Mesendoderm (in vitro differentiated cells): ENCODE measurements at regions not wholly inside any gene's neighbourhood (a gene's known extent, or its start where the extent isn't known, plus 50 kb on each side); places are given as distances from the start of the nearest gene placed in this dataset.

Source experiments
- DNase-seq: peaks from one replicate; pipeline ENCODE4 v3.0.0; 2013
- H2AK5ac ChIP-seq: 2 replicates; pipeline ENCODE4 v1.6.1; 2013; ENCODE audit warnings: low read length, inconsistent platforms
- H2BK120ac ChIP-seq: 2 replicates; pipeline ENCODE4 v1.6.1; 2013; ENCODE audit warnings: low read depth, mild to moderate bottlenecking, low read length, moderate library complexity, mixed read lengths
- H2BK15ac ChIP-seq: replicated peaks from 2 replicates; pipeline ENCODE4 v1.6.1; 2013; ENCODE audit warnings: low read depth, mild to moderate bottlenecking, moderate library complexity
- H2BK5ac ChIP-seq: 2 replicates; pipeline ENCODE4 v1.6.1; 2013; ENCODE audit warnings: low read length, inconsistent platforms
- H3K18ac ChIP-seq: 2 replicates; pipeline ENCODE4 v1.6.1; 2013; ENCODE audit warnings: mild to moderate bottlenecking, low read length, mixed read lengths
- H3K23ac ChIP-seq: one replicate; pipeline ENCODE4 v1.6.1; 2013; ENCODE audit warnings: low read length
- H3K27ac ChIP-seq: 2 replicates; pipeline ENCODE4 v1.5.1; 2013; ENCODE audit warnings: low read depth, mild to moderate bottlenecking, inconsistent platforms, low read length, moderate library complexity
- H3K27me3 ChIP-seq: 2 replicates; pipeline ENCODE4 v1.6.1; 2013; ENCODE audit warnings: low read length, control low read depth, mild to moderate bottlenecking, inconsistent platforms; ENCODE audit not compliant: insufficient read depth, poor library complexity
- H3K36me3 ChIP-seq: 2 replicates; pipeline ENCODE4 v1.6.1; 2013; ENCODE audit warnings: low read length, inconsistent platforms; ENCODE audit not compliant: control insufficient read depth, insufficient read depth
- H3K4ac ChIP-seq: one replicate; pipeline ENCODE4 v1.6.1; 2013; ENCODE audit warnings: low read depth, mild to moderate bottlenecking, low read length, moderate library complexity
- H3K4me1 ChIP-seq: 2 replicates; pipeline ENCODE4 v1.6.1; 2013; ENCODE audit warnings: low read depth, low read length, inconsistent platforms; ENCODE audit not compliant: control insufficient read depth
- H3K4me2 ChIP-seq: 2 replicates; pipeline ENCODE4 v1.6.1; 2013; ENCODE audit warnings: low read length
- H3K4me3 ChIP-seq: 2 replicates; pipeline ENCODE4 v1.5.1; 2013; ENCODE audit warnings: mild to moderate bottlenecking, low read length
- H3K56ac ChIP-seq: one replicate; pipeline ENCODE4 v1.6.1; 2013; ENCODE audit warnings: low read length
- H3K79me1 ChIP-seq: 2 replicates; pipeline ENCODE4 v1.6.1; 2013; ENCODE audit warnings: low read length, inconsistent platforms
- H3K79me2 ChIP-seq: 2 replicates; pipeline ENCODE4 v1.6.1; 2013; ENCODE audit warnings: mild to moderate bottlenecking, low read length; ENCODE audit not compliant: control insufficient read depth, insufficient read depth
- H3K9ac ChIP-seq: 2 replicates; pipeline ENCODE4 v1.6.1; 2013; ENCODE audit warnings: low read length, inconsistent platforms
- H4K5ac ChIP-seq: one replicate; pipeline ENCODE4 v1.6.1; 2013; ENCODE audit warnings: low read length
- H4K8ac ChIP-seq: one replicate; pipeline ENCODE4 v1.6.1; 2013; ENCODE audit warnings: low read depth, mild to moderate bottlenecking, control low read depth, low read length, moderate library complexity
- WGBS: extraction: QIAGEN DNeasy Blood & Tissue Kit; methylation state at CpG from one replicate; pipeline ENCODE4 v1.1.7; 2013; ENCODE audit warnings: low lambda C conversion rate, missing lambda C conversion rate; ENCODE audit not compliant: insufficient coverage; ENCODE audit errors: extremely low coverage; 5-methylcytosine and 5-hydroxymethylcytosine counted together

DNA sequence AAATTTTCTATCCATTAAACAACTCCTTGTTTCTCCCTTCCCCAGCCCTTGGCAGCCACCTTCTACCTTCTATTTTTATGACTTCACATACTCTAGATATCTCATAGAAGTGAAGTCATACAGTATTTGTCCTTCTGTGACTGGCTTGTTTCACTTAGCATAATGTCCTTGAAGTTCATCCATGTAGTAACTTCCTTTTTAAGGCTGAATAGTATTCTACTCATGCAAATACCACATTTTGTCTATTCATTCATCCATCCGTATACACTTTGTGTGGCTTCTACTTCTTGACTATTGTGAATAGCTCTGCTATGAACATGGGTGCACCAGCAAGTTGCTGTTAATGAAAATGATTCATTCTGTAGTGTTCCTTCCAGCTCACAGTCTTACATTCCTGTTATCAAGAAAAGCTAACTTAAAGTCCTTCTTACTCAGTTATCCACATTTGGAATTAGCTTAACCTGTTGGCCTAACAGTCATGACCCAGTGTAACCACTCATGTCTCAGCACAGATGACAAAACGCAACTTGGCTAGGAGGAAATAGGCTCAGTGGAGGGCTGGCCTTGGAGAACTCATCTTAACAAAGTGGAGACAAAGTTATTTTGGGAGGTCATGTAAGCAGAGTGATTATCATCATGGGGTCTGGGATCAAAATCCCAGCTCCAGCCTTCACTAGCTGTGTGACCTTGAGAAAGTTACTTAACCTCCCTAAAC, 129.7 kb upstream of the MAP3K1 start:
- no peak overlapping the region for H3K27ac ChIP-seq
- WGBS: no CpG with 5 or more reads among the region's 2 CpGs
- DNase-seq: no peak

DNA sequence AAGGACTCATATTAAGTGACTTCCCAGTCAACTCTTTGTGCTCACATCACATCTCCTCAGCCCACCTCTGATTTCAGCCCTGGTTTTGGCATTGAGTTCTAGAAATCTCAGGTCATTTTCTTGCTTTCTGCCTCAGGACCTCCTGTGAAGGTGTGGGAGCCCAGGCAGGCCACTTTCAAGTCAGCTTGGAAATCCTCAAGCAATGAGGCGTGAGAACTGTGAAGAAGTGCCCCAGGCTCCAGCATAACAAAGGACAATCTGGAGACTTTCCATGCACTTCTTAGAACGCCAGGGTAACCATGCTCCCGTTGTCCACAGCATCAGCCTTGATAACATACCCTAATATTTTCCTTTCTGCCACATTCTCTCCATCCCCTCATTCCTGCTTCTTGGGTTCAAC, 131.2 kb upstream of the MAP3K1 start:
- no peak overlapping the region for H3K23ac ChIP-seq
- no peak overlapping the region for H3K9ac ChIP-seq
- no peak overlapping the region for H2BK120ac ChIP-seq
- H3K27ac ChIP-seq: no peak overlapping the region
- no peak overlapping the region for H3K4me3 ChIP-seq
- no peak overlapping the region for H2AK5ac ChIP-seq
- H3K27me3 ChIP-seq: no peaks in the 10 kb centered on the region
- no peaks in the 10 kb centered on the region for H3K4me1 ChIP-seq
- no peak overlapping the region for H2BK15ac ChIP-seq
- H3K4ac ChIP-seq: no peak overlapping the region
- DNase-seq: peak; percentile 68
- H3K18ac ChIP-seq: no peak overlapping the region
- no peaks in the 10 kb centered on the region for H3K79me2 ChIP-seq
- H3K36me3 ChIP-seq: no peaks in the 10 kb centered on the region
- H3K4me2 ChIP-seq: no peak overlapping the region
- H4K5ac ChIP-seq: no peak overlapping the region
- no peak overlapping the region for H3K56ac ChIP-seq
- H2BK5ac ChIP-seq: no peak overlapping the region
- no CpG with 5 or more reads among the region's 3 CpGs for whole genome bisulfite sequencing
- no peak overlapping the region for H4K8ac ChIP-seq
- H3K79me1 ChIP-seq: no peaks in the 10 kb centered on the region

More for the DNA sequence above, 129.7 kb upstream of the MAP3K1 start:
- H3K56ac ChIP-seq: no peak overlapping the region
- no peaks in the 10 kb centered on the region for H3K79me2 ChIP-seq
- no peak overlapping the region for H2BK15ac ChIP-seq
- H3K18ac ChIP-seq: no peak overlapping the region
- no peak overlapping the region for H3K4me2 ChIP-seq
- H3K4me1 ChIP-seq: no peaks in the 10 kb centered on the region
- no peak overlapping the region for H3K4ac ChIP-seq
- no peaks in the 10 kb centered on the region for H3K36me3 ChIP-seq
- no peak overlapping the region for H3K9ac ChIP-seq
- H2AK5ac ChIP-seq: peak overlapping the region; percentile 40
- H4K8ac ChIP-seq: no peak overlapping the region
- no peak overlapping the region for H2BK5ac ChIP-seq
- H3K27me3 ChIP-seq: peaks cover 3% of the 10 kb centered on the region
- H4K5ac ChIP-seq: no peak overlapping the region
- no peaks in the 10 kb centered on the region for H3K79me1 ChIP-seq
- H2BK120ac ChIP-seq: no peak overlapping the region
- H3K4me3 ChIP-seq: no peak overlapping the region
- no peak overlapping the region for H3K23ac ChIP-seq

DNA sequence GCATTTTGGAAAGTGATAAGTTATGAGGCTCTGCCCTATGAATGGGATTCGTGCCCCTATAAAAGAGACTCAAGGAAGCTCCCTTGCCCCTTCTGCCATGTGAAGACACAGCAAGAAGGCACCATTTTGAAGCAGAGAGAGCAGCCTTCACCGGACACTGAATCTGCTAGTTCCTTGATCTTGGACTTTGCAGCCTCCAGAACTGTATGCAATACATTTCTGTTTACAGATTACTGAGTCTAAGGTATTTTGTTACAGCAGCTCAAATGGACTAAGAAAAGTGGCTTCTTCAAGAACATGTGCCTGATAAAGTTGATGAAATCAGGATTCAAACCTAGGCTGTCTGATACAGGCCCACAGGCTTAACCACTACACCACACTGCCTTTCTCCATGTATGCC, 131.6 kb upstream of the MAP3K1 start:
- no peak overlapping the region for H2BK5ac ChIP-seq
- H2BK120ac ChIP-seq: no peak overlapping the region
- no CpG with 5 or more reads among the region's 2 CpGs for WGBS
- no peak overlapping the region for H3K27ac ChIP-seq
- no peak overlapping the region for H2AK5ac ChIP-seq
- H2BK15ac ChIP-seq: no peak overlapping the region
- no peak overlapping the region for H3K56ac ChIP-seq
- H3K4me1 ChIP-seq: no peaks in the 10 kb centered on the region
- no peaks in the 10 kb centered on the region for H3K79me1 ChIP-seq
- no peak overlapping the region for H3K4me3 ChIP-seq
- no peak for DNase-seq
- no peak overlapping the region for H3K4me2 ChIP-seq
- no peak overlapping the region for H3K9ac ChIP-seq
- no peak overlapping the region for H3K4ac ChIP-seq
- H3K23ac ChIP-seq: no peak overlapping the region
- no peaks in the 10 kb centered on the region for H3K27me3 ChIP-seq
- no peaks in the 10 kb centered on the region for H3K79me2 ChIP-seq
- no peaks in the 10 kb centered on the region for H3K36me3 ChIP-seq
- no peak overlapping the region for H4K8ac ChIP-seq
- no peak overlapping the region for H3K18ac ChIP-seq
- no peak overlapping the region for H4K5ac ChIP-seq

DNA sequence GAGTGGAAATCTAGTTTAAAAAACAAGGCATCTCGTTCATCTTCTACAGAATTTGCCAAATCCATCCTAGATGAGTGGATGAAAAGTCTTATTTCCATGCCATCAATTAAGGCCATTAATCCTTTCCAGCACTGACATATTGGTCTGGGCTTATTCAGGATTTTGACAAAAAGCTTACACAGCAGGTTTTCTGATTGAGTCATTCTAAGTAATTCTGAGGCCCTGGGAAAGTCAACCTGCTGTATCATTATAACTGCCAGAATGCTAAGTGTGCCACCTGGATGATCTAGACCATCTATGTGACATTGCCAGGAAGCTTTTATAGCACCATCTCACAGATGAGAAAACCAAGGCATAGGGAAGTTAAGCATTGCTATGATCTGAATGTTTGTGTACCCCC, 132.1 kb upstream of the MAP3K1 start:
- Histone ChIP-seq H3K27ac (no peak overlapping the region), H3K18ac (no peak overlapping the region), H2BK15ac (no peak overlapping the region), H3K23ac (no peak overlapping the region), H2BK5ac (no peak overlapping the region), H3K9ac (no peak overlapping the region), H3K4me2 (no peak overlapping the region), H4K8ac (no peak overlapping the region), H2BK120ac (no peak overlapping the region), H3K56ac (no peak overlapping the region), H3K79me1 (no peaks in the 10 kb centered on the region), H4K5ac (no peak overlapping the region), H3K4ac (no peak overlapping the region), H3K4me3 (no peak overlapping the region), H3K4me1 (no peaks in the 10 kb centered on the region), H3K27me3 (no peaks in the 10 kb centered on the region), H2AK5ac (no peak overlapping the region), H3K36me3 (no peaks in the 10 kb centered on the region), H3K79me2 (no peaks in the 10 kb centered on the region)
- WGBS: no CpG with 5 or more reads among the region's 1 CpG
- no peak for DNase-seq

DNA sequence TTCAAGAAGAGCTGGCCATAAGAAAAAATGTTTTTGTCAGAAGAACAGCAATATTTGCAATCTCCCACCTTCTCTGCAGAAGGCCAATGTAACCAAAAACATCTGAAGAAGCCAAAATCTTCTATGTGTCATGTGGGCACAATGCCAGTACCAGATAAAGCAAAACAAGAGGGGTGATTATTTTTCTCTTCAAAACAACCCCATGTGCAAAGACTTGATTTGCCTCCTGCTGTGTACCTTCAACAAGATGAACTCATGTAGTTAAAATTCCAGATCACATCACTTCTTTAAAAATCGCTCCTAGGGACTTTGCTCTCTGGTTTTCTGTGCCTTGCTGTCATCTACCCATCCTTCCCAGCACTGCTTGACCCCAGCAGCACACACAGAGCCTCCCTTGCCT, 134.0 kb upstream of the MAP3K1 start:
- no peak overlapping the region for H3K56ac ChIP-seq
- H3K4me2 ChIP-seq: no peak overlapping the region
- no peak overlapping the region for H3K18ac ChIP-seq
- no peak overlapping the region for H2BK15ac ChIP-seq
- H3K27ac ChIP-seq: no peak overlapping the region
- no CpG with 5 or more reads among the region's 1 CpG for WGBS
- no peak overlapping the region for H2BK120ac ChIP-seq
- no peak overlapping the region for H4K8ac ChIP-seq
- H2BK5ac ChIP-seq: no peak overlapping the region
- H3K4ac ChIP-seq: no peak overlapping the region
- H3K79me2 ChIP-seq: no peaks in the 10 kb centered on the region
- no peak overlapping the region for H4K5ac ChIP-seq
- no peaks in the 10 kb centered on the region for H3K79me1 ChIP-seq
- H3K4me3 ChIP-seq: no peak overlapping the region
- H3K27me3 ChIP-seq: no peaks in the 10 kb centered on the region
- no peaks in the 10 kb centered on the region for H3K36me3 ChIP-seq
- DNase-seq: no peak
- H3K23ac ChIP-seq: no peak overlapping the region
- no peak overlapping the region for H3K9ac ChIP-seq
- no peak overlapping the region for H2AK5ac ChIP-seq
- no peaks in the 10 kb centered on the region for H3K4me1 ChIP-seq

DNA sequence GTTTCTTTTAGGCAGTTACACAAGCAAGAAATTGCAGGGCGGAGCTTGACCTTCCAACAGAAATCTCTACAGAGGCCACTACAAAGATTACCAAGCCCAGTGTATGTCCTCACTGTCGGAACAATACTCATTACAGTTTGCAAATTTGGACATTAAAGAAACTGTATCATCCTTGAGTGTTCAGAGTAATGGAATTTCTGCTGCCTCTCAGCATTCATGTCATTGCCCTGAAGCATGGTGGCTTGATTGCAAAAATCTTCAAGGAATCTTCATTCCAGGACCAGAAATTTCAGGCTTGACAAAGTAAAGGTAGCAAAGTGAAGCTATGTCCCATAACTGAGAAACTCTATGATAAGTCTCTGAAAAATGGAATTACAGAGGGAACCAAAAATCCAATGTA, 134.6 kb upstream of the MAP3K1 start:
- no peak overlapping the region for H3K9ac ChIP-seq
- no CpG with 5 or more reads among the region's 2 CpGs for WGBS

More for the DNA sequence above, 134.6 kb upstream of the MAP3K1 start:
- no peak overlapping the region for H2BK5ac ChIP-seq
- no peaks in the 10 kb centered on the region for H3K4me1 ChIP-seq
- no peaks in the 10 kb centered on the region for H3K27me3 ChIP-seq
- no peak overlapping the region for H3K4ac ChIP-seq
- H2AK5ac ChIP-seq: no peak overlapping the region
- DNase-seq: no peak
- H3K36me3 ChIP-seq: no peaks in the 10 kb centered on the region
- H3K56ac ChIP-seq: no peak overlapping the region
- no peak overlapping the region for H2BK15ac ChIP-seq
- H3K18ac ChIP-seq: no peak overlapping the region
- H3K4me3 ChIP-seq: no peak overlapping the region
- H3K4me2 ChIP-seq: no peak overlapping the region
- no peak overlapping the region for H4K8ac ChIP-seq
- no peak overlapping the region for H3K27ac ChIP-seq
- H2BK120ac ChIP-seq: no peak overlapping the region
- no peak overlapping the region for H3K23ac ChIP-seq
- H3K79me1 ChIP-seq: no peaks in the 10 kb centered on the region
- no peak overlapping the region for H4K5ac ChIP-seq
- H3K79me2 ChIP-seq: no peaks in the 10 kb centered on the region
